ENCODE measurements at regions not wholly inside any gene's neighbourhood (a gene's known extent, or its start where the extent isn't known, plus 50 kb on each side); places are given as distances from the start of the nearest gene placed in this dataset.

GRCh38 chr17:71032746-71033273 is 863.5 kb downstream of the KCNJ2 start:
- no peak overlapping the region for H3K4me3 ChIP-seq (ENCODE audit: low read depth, low read length)
- TF ChIP-seq, protein P1, sequence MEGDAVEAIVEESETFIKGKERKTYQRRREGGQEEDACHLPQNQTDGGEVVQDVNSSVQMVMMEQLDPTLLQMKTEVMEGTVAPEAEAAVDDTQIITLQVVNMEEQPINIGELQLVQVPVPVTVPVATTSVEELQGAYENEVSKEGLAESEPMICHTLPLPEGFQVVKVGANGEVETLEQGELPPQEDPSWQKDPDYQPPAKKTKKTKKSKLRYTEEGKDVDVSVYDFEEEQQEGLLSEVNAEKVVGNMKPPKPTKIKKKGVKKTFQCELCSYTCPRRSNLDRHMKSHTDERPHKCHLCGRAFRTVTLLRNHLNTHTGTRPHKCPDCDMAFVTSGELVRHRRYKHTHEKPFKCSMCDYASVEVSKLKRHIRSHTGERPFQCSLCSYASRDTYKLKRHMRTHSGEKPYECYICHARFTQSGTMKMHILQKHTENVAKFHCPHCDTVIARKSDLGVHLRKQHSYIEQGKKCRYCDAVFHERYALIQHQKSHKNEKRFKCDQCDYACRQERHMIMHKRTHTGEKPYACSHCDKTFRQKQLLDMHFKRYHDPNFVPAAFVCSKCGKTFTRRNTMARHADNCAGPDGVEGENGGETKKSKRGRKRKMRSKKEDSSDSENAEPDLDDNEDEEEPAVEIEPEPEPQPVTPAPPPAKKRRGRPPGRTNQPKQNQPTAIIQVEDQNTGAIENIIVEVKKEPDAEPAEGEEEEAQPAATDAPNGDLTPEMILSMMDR (conservative IDR thresholded peaks at IDR 0.05; ENCODE audit: low read depth, low read length): no peak
- DNase-seq (ENCODE audit: low read depth): no peak

DNA sequence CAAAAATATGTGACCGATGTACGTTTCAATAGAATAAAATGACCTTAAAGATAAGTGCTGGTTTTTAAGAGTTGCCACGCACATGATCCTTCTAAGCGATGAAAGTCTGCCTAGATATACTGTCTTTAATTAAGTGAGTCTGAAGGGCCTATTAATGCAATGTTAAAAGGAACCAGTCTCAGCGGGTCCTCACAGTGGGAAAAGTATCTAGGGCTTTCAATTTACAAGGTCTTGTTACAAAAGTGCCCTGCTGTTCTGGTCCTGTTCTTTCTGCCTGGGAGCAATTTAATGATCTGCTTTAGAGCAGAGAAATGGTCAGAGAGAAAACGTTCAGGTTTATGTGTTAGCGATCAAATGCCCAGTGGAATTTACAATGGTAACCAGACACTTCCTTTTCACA is 864.0 kb downstream of the KCNJ2 start:
- TF ChIP-seq, protein P1 (conservative IDR thresholded peaks at IDR 0.05; ENCODE audit: low read depth, low read length): no peak
- no peak overlapping the region for H3K4me3 ChIP-seq (ENCODE audit: low read depth, low read length)
- DNase-seq (ENCODE audit: low read depth): no peak

- DNase-seq (ENCODE audit: low read depth): no peak
- H3K4me3 ChIP-seq (ENCODE audit: low read depth, low read length): no peak overlapping the region
- TF ChIP-seq, protein P1 (conservative IDR thresholded peaks at IDR 0.05; ENCODE audit: low read depth, low read length): no peak
Observed at GRCh38 chr17:71035226-71035625, 865.9 kb downstream of the KCNJ2 start.

DNA sequence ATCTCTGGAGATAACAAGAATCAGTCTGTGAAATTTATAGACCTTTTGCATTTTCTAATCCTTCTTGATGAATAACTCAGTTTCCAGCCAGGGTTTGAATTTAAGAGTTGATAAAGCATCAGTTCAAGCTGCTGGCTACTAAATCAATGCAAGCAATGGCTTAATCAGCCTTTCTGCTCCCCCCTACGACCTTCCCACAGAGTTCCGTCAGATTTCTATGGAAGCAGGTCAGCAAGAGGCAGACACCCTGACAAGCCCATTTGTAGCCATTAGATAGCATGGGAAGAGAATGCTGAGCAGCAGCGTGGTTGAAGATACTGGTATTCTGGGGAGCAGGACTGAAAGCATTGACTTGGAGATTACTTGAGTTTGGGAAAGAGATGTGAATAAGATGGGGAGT is 868.1 kb downstream of the KCNJ2 start:
- no peak overlapping the region for H3K4me3 ChIP-seq (ENCODE audit: low read depth, low read length)
- no peak for DNase-seq (ENCODE audit: low read depth)
- TF ChIP-seq, protein P1 (conservative IDR thresholded peaks at IDR 0.05; ENCODE audit: low read depth, low read length): no peak

GRCh38 chr17:71039391-71039790 is 870.1 kb downstream of the KCNJ2 start:
- H3K4me3 ChIP-seq (ENCODE audit: low read depth, low read length): no peak overlapping the region
- TF ChIP-seq, protein P1 (conservative IDR thresholded peaks at IDR 0.05; ENCODE audit: low read depth, low read length): no peak
- DNase-seq (ENCODE audit: low read depth): no peak

DNA sequence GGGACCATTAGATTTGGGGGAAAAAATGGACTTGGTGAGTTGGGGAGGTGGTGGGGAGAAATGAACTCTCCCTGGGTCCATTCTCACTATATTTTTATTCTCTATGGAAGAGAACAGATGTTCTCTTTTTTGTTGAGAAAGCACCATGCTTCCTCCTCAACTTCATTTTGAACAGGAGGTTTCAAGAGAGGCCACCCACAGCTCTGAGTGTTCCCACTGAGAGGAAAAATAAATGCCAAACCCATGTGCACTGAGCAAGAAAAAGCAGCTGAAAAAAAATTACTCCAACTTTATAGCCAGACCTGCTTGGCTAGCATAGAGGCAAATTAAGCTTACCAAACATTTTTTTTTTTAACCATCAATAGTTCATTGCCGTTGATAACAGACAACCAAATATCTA is 883.6 kb downstream of the KCNJ2 start:
- peak; percentile 61 for DNase-seq (ENCODE audit: low read depth)
- no peak overlapping the region for H3K4me3 ChIP-seq (ENCODE audit: low read depth, low read length)
- TF ChIP-seq, protein P1 (conservative IDR thresholded peaks at IDR 0.05; ENCODE audit: low read depth, low read length): no peak

DNA sequence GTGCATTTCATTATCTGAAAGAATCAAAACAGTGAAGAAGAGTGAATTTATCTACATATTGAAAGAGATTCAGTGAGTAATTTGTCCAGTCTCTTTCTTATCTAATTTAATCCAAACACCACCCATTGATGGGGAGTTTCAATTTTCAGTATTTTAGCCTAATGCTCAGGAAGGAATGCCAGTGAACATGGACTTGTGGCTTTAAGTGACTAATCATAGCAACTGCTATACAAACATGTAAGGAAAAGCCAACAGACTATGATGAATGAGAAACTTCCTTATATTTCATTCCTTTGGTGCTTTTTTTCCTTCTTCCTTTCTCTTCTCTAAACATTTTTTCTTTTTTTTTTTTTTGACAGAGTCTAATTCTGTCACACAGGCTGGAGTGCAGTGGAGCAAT is 885.8 kb downstream of the KCNJ2 start:
- no peak overlapping the region for H3K4me3 ChIP-seq (ENCODE audit: low read depth, low read length)
- TF ChIP-seq, protein P1 (conservative IDR thresholded peaks at IDR 0.05; ENCODE audit: low read depth, low read length): no peak
- DNase-seq (ENCODE audit: low read depth): peak; percentile 49
